NT2/D1 (cell line): ENCODE measurements at regions not wholly inside any gene's neighbourhood (a gene's known extent, or its start where the extent isn't known, plus 50 kb on each side); places are given as distances from the start of the nearest gene placed in this dataset.

Experiments
- DNase-seq: peaks from one replicate; pipeline ENCODE4 v3.0.0-alpha.2; 2011; ENCODE audit warnings: low read depth, low spot score
- H3K27me3 ChIP-seq: 2 replicates; pipeline ENCODE4 v1.6.0; 2011; ENCODE audit warnings: mild to moderate bottlenecking; ENCODE audit not compliant: insufficient read length, insufficient read depth
- H3K36me3 ChIP-seq: 2 replicates; pipeline ENCODE4 v1.6.1; 2011; ENCODE audit warnings: mild to moderate bottlenecking, low read length, mixed read lengths; ENCODE audit not compliant: insufficient read depth, insufficient read length
- H3K4me1 ChIP-seq: 2 replicates; pipeline ENCODE4 v1.5.1; 2011; ENCODE audit not compliant: insufficient read depth, insufficient read length
- H3K4me3 ChIP-seq: 2 replicates; pipeline ENCODE4 v1.5.1; 2011; ENCODE audit warnings: low read depth; ENCODE audit not compliant: insufficient read length
- H3K9ac ChIP-seq: 2 replicates; pipeline ENCODE4 v1.6.0; 2011; ENCODE audit warnings: low read depth; ENCODE audit not compliant: insufficient read length
- H3K9me3 ChIP-seq: 2 replicates; pipeline ENCODE4 v1.5.1; 2011; ENCODE audit warnings: mild to moderate bottlenecking, low read length; ENCODE audit not compliant: insufficient read depth
- SUZ12 ChIP-seq: IDR thresholded peaks from 2 replicates; pipeline ENCODE4 v1.6.1; 2011; ENCODE audit not compliant: insufficient read length, insufficient read depth; ENCODE audit errors: extremely low read depth
- YY1 ChIP-seq: IDR thresholded peaks from 2 replicates; pipeline ENCODE4 v1.6.1; 2011; ENCODE audit not compliant: insufficient read length, insufficient read depth
- ZNF274 ChIP-seq: IDR thresholded peaks from 2 replicates; pipeline ENCODE4 v1.6.1; 2011; ENCODE audit warnings: mild to moderate bottlenecking, low read depth, low read length

DNA sequence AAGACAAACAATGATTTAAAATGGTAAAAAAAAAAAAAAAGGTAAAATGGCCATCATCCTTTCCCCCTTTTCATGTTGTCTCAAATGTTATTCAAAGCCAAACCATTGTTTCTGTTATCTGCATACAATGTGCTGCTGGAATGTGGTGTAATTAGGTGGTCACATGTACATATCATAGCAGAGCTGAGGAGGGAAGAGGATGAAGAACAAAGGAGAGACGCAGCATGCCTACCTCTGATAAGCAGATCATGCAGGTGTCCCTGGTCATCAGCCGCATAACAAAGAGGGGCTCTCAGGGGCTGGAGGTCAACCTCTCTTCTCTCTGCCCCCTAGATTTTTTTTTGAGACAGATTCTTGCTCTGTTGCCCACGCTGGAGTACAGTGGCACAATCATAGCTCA lies 141.0 kb downstream of the CARTPT start:
- H3K36me3 ChIP-seq = no peaks in the 10 kb centered on the region
- H3K9ac ChIP-seq = no peak overlapping the region
- DNase-seq = no peak
- no peak overlapping the region for H3K4me3 ChIP-seq
- no peak for TF ChIP-seq YY1
- no peak for TF ChIP-seq ZNF274
- TF ChIP-seq SUZ12 = no peak
- H3K27me3 ChIP-seq = no peaks in the 10 kb centered on the region
- no peaks in the 10 kb centered on the region for H3K4me1 ChIP-seq
- H3K9me3 ChIP-seq = peaks cover 20% of the 10 kb centered on the region

GRCh38 chr5:71861682-71862081 lies 142.6 kb downstream of the CARTPT start:
- TF ChIP-seq ZNF274 = no peak
- TF ChIP-seq SUZ12 = no peak
- TF ChIP-seq YY1 = no peak

GRCh38 chr5:71862087-71862486 lies 143.0 kb downstream of the CARTPT start:
- TF ChIP-seq SUZ12 (no peak), YY1 (no peak), ZNF274 (no peak)
- no peak for DNase-seq
- Histone ChIP-seq H3K4me3 (no peak overlapping the region), H3K4me1 (no peaks in the 10 kb centered on the region), H3K36me3 (no peaks in the 10 kb centered on the region), H3K9me3 (peaks cover 1% of the 10 kb centered on the region; the same call in 1 of the 2 replicates), H3K27me3 (no peaks in the 10 kb centered on the region), H3K9ac (no peak overlapping the region)

More at GRCh38 chr5:71861682-71862081, 142.6 kb downstream of the CARTPT start:
- Histone ChIP-seq H3K9me3 (peaks cover 5% of the 10 kb centered on the region), H3K9ac (no peak overlapping the region), H3K4me1 (no peaks in the 10 kb centered on the region), H3K36me3 (no peaks in the 10 kb centered on the region), H3K4me3 (no peak overlapping the region), H3K27me3 (no peaks in the 10 kb centered on the region)
- no peak for DNase-seq

- TF ChIP-seq ZNF274 (no peak), SUZ12 (no peak), YY1 (no peak)
- H3K9ac ChIP-seq = no peak overlapping the region
- no peaks in the 10 kb centered on the region for H3K36me3 ChIP-seq
- no peak for DNase-seq
- no peaks in the 10 kb centered on the region for H3K27me3 ChIP-seq
- no peaks in the 10 kb centered on the region for H3K4me1 ChIP-seq
- no peaks in the 10 kb centered on the region; the same call in 1 of the 2 replicates for H3K9me3 ChIP-seq
- H3K4me3 ChIP-seq = no peak overlapping the region
Observed at GRCh38 chr5:71862507-71863060, 143.5 kb downstream of the CARTPT start.

DNA sequence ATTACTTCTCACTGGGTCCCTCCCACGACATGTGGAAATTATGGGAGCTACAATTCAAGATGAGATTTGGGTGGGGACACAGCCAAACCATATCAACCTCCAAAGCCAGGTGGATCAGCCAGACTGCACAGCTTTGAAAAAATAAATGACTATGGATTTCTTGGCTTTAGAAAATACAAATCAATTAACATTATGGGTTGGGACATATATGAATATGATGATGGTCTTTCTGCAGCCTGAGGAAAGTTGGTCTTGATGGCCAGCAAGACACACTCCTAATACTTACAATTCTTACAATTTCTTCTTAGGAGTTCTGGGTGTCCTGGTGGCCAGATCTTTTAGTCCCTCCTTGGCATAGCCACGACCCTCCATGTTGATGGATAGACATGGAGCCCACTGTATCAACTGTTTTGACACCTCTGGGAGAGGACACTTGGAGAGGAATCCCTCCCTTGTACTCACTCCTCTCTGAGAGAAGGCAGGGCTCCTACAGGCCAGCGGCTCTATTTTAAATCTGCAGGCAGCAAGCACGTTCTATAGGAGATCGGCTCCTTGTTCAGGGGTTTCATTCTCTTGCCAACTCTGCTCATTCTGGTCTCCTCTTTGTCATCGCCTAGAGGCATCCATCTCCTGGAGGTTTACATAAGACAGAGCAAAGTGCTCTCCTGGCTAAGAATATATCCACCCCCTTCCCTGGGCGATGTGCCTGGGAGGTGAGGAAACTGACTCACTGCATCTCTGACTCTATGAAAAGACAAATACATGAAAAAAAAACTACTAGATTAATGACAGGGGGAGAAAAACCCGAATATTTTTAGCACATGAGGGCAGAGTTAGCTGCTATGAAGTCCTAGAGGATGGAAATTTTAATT lies 145.9 kb downstream of the CARTPT start:
- Histone ChIP-seq H3K4me3 (no peak overlapping the region), H3K27me3 (no peaks in the 10 kb centered on the region), H3K9ac (no peak overlapping the region), H3K36me3 (no peaks in the 10 kb centered on the region), H3K9me3 (no peaks in the 10 kb centered on the region; the same call in none of the 2 replicates), H3K4me1 (no peaks in the 10 kb centered on the region)
- no peak for DNase-seq
- no peak for TF ChIP-seq ZNF274
- no peak for TF ChIP-seq SUZ12
- TF ChIP-seq YY1 = no peak

GRCh38 chr5:71865665-71866320 lies 146.7 kb downstream of the CARTPT start:
- Histone ChIP-seq H3K4me1 (no peaks in the 10 kb centered on the region), H3K4me3 (no peak overlapping the region), H3K9me3 (no peaks in the 10 kb centered on the region; the same call in none of the 2 replicates), H3K27me3 (no peaks in the 10 kb centered on the region), H3K9ac (no peak overlapping the region), H3K36me3 (no peaks in the 10 kb centered on the region)
- no peak for TF ChIP-seq SUZ12
- TF ChIP-seq YY1 = no peak
- no peak for TF ChIP-seq ZNF274
- no peak for DNase-seq
